ENCODE measurements at regions not wholly inside any gene's neighbourhood (a gene's known extent, or its start where the extent isn't known, plus 50 kb on each side); places are given as distances from the start of the nearest gene placed in this dataset.

DNA sequence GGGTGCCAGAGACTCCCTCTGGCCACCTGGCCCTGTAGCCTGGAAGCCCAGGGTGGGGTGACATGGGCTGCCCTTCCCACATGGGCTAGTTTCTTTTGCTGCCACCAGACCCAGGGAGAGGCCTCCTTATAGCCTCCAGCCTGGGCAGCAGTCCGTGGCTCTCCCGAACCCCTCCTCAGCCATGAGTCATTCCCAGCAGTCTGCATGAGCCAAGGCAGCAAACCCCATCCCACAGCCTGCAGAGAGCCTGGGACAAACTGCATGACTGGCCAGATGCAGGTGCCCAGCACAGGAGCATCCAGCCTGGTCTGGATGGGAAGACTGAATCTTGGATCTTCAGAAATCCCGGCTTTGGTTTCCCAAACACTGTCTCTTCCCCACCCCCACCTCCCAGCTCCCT is 75.7 kb downstream of the MRPL14 start:
- TF ChIP-seq, protein P1, sequence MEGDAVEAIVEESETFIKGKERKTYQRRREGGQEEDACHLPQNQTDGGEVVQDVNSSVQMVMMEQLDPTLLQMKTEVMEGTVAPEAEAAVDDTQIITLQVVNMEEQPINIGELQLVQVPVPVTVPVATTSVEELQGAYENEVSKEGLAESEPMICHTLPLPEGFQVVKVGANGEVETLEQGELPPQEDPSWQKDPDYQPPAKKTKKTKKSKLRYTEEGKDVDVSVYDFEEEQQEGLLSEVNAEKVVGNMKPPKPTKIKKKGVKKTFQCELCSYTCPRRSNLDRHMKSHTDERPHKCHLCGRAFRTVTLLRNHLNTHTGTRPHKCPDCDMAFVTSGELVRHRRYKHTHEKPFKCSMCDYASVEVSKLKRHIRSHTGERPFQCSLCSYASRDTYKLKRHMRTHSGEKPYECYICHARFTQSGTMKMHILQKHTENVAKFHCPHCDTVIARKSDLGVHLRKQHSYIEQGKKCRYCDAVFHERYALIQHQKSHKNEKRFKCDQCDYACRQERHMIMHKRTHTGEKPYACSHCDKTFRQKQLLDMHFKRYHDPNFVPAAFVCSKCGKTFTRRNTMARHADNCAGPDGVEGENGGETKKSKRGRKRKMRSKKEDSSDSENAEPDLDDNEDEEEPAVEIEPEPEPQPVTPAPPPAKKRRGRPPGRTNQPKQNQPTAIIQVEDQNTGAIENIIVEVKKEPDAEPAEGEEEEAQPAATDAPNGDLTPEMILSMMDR (IDR thresholded peaks at IDR 0.05) = no peak
- TF ChIP-seq POLR2A (IDR thresholded peaks at IDR 0.05) (no peak), POLR2AphosphoS5 (IDR thresholded peaks at IDR 0.05) (no peak)

Data from breast epithelium (tissue), 3 donors.